Neural progenitor cell (in vitro differentiated cells): ENCODE measurements at regions not wholly inside any gene's neighbourhood (a gene's known extent, or its start where the extent isn't known, plus 50 kb on each side); places are given as distances from the start of the nearest gene placed in this dataset.

Source experiments
- DNase-seq: peaks from one replicate; pipeline ENCODE4 v3.0.0-alpha.2; 2016; ENCODE audit warnings: low spot score
- H2AFZ ChIP-seq: fragments of 200-600 bp; sonication (generic); replicated peaks from 2 replicates; pipeline ENCODE4 v1.6.1; 2016; ENCODE audit warnings: antibody characterized with exemption
- H3F3A ChIP-seq: fragments of 200-600 bp; sonication (generic); 2 replicates; pipeline ENCODE4 v1.6.1; 2016; ENCODE audit warnings: antibody characterized with exemption, low read depth
- H3K27ac ChIP-seq: fragments of 200-600 bp; sonication (generic); 2 replicates; pipeline ENCODE4 v1.5.1; 2016; ENCODE audit warnings: mild to moderate bottlenecking
- H3K27me3 ChIP-seq: fragments of 200-600 bp; sonication (generic); 2 replicates; pipeline ENCODE4 v1.6.1; 2016; ENCODE audit warnings: mild to moderate bottlenecking, moderate library complexity
- H3K36me3 ChIP-seq: fragments of 200-600 bp; sonication (generic); 2 replicates; pipeline ENCODE4 v1.5.1; 2016
- H3K4me1 ChIP-seq: fragments of 200-600 bp; sonication (generic); 2 replicates; pipeline ENCODE4 v1.6.1; 2016; ENCODE audit warnings: mixed run types
- H3K4me2 ChIP-seq: fragments of 200-600 bp; sonication (generic); 2 replicates; pipeline ENCODE4 v1.6.1; 2016
- H3K4me3 ChIP-seq: fragments of 200-600 bp; sonication (generic); 2 replicates; pipeline ENCODE4 v1.5.1; 2016
- H3K79me2 ChIP-seq: fragments of 200-600 bp; sonication (generic); 2 replicates; pipeline ENCODE4 v1.6.1; 2016; ENCODE audit warnings: low read depth
- H3K9ac ChIP-seq: fragments of 200-600 bp; sonication (generic); 2 replicates; pipeline ENCODE4 v1.6.1; 2016
- H3K9me3 ChIP-seq: fragments of 200-600 bp; sonication (generic); 2 replicates; pipeline ENCODE4 v1.5.1; 2016; ENCODE audit warnings: low read depth
- H4K20me1 ChIP-seq: fragments of 200-600 bp; sonication (generic); 2 replicates; pipeline ENCODE4 v1.6.1; 2016; ENCODE audit warnings: low read depth
- H3K27ac Mint-ChIP-seq: 3 replicates; pipeline ENCODE4 v1.8.0; 2021; ENCODE audit warnings: mixed read lengths
- H3K27me3 Mint-ChIP-seq: 2 replicates; pipeline ENCODE4 v1.8.0; 2022; ENCODE audit warnings: low read depth, mild to moderate bottlenecking, inconsistent platforms, moderate library complexity, mixed read lengths; ENCODE audit not compliant: insufficient read depth
- H3K36me3 Mint-ChIP-seq: 3 replicates; pipeline ENCODE4 v1.8.0; 2021; ENCODE audit warnings: mixed read lengths
- H3K4me1 Mint-ChIP-seq: 3 replicates; pipeline ENCODE4 v1.8.0; 2021; ENCODE audit warnings: mixed read lengths
- H3K4me3 Mint-ChIP-seq: 3 replicates; pipeline ENCODE4 v1.8.0; 2021; ENCODE audit warnings: mild to moderate bottlenecking, moderate library complexity, mixed read lengths
- H3K9me3 Mint-ChIP-seq: 3 replicates; pipeline ENCODE4 v1.8.0; 2020; ENCODE audit warnings: mixed read lengths
- CTCF ChIP-seq: fragments of 200-600 bp; sonication (generic); IDR thresholded peaks from 2 replicates; pipeline ENCODE4 v1.5.1; 2017; ENCODE audit warnings: antibody characterized with exemption, mild to moderate bottlenecking
- EZH2 ChIP-seq: fragments of 200-600 bp; sonication (generic); IDR thresholded peaks from 2 replicates; pipeline ENCODE4 v1.6.1; 2017; ENCODE audit warnings: antibody characterized with exemption, mild to moderate bottlenecking, moderate library complexity
- EZH2phosphoT487 ChIP-seq: fragments of 200-600 bp; sonication (generic); IDR thresholded peaks from 2 replicates; pipeline ENCODE4 v1.6.1; 2017; ENCODE audit warnings: antibody characterized with exemption

- H3F3A ChIP-seq, result no peaks in the 10 kb centered on the region
- no peak overlapping the region for H3K27ac Mint-ChIP-seq
- no peak overlapping the region for H3K4me3 Mint-ChIP-seq
- H3K9me3 Mint-ChIP-seq, result no peaks in the 10 kb centered on the region
- no peaks in the 10 kb centered on the region for H3K36me3 Mint-ChIP-seq
- no peaks in the 10 kb centered on the region for H3K4me1 ChIP-seq
- peaks cover 4% of the 10 kb centered on the region for H3K27me3 Mint-ChIP-seq
- no peaks in the 10 kb centered on the region for H4K20me1 ChIP-seq
- no peak overlapping the region for H3K4me2 ChIP-seq
- no peaks in the 10 kb centered on the region for H3K79me2 ChIP-seq
- H2AFZ ChIP-seq, result no peak overlapping the region
- H3K9me3 ChIP-seq, result no peaks in the 10 kb centered on the region
- H3K27me3 ChIP-seq, result peaks cover 34% of the 10 kb centered on the region
- H3K4me3 ChIP-seq, result no peak overlapping the region
- H3K4me1 Mint-ChIP-seq, result no peaks in the 10 kb centered on the region
- H3K36me3 ChIP-seq, result no peaks in the 10 kb centered on the region
- no peak for DNase-seq
- TF ChIP-seq EZH2phosphoT487, result no peak
- TF ChIP-seq EZH2, result no peak
- TF ChIP-seq CTCF, result no peak
- H3K27ac ChIP-seq, result no peak overlapping the region
- no peak overlapping the region for H3K9ac ChIP-seq
Measured at GRCh38 chr20:59508729-59509128, 95.6 kb upstream of the PHACTR3 start.

- Histone ChIP-seq H3K4me1 (no peaks in the 10 kb centered on the region), H3K9me3 (no peaks in the 10 kb centered on the region), H3K9ac (no peak overlapping the region), H3F3A (no peaks in the 10 kb centered on the region), H3K36me3 (no peaks in the 10 kb centered on the region), H3K79me2 (no peaks in the 10 kb centered on the region), H4K20me1 (no peaks in the 10 kb centered on the region), H3K27me3 (peaks cover 52% of the 10 kb centered on the region), H3K4me2 (no peak overlapping the region), H3K4me3 (no peak overlapping the region), H3K27ac (no peak overlapping the region), H2AFZ (no peak overlapping the region)
- H3K4me3 Mint-ChIP-seq, result no peak overlapping the region
- no peak overlapping the region for H3K27ac Mint-ChIP-seq
- H3K4me1 Mint-ChIP-seq, result peaks cover 7% of the 10 kb centered on the region
- no peak for DNase-seq
- TF ChIP-seq CTCF (no peak), EZH2 (no peak), EZH2phosphoT487 (no peak)
- H3K36me3 Mint-ChIP-seq, result no peaks in the 10 kb centered on the region
- peaks cover 5% of the 10 kb centered on the region for H3K27me3 Mint-ChIP-seq
- H3K9me3 Mint-ChIP-seq, result no peaks in the 10 kb centered on the region
Measured at GRCh38 chr20:59512651-59513050, 91.7 kb upstream of the PHACTR3 start.

GRCh38 chr20:59514554-59514953 lies 89.8 kb upstream of the PHACTR3 start:
- no peaks in the 10 kb centered on the region for H4K20me1 ChIP-seq
- no peak overlapping the region for H2AFZ ChIP-seq
- H3K36me3 ChIP-seq, result no peaks in the 10 kb centered on the region
- H3K4me3 ChIP-seq, result no peak overlapping the region
- H3K9me3 Mint-ChIP-seq, result no peaks in the 10 kb centered on the region
- H3K4me3 Mint-ChIP-seq, result no peak overlapping the region
- H3K9me3 ChIP-seq, result no peaks in the 10 kb centered on the region
- no peaks in the 10 kb centered on the region for H3F3A ChIP-seq
- H3K27me3 Mint-ChIP-seq, result peaks cover 6% of the 10 kb centered on the region
- DNase-seq, result no peak
- no peaks in the 10 kb centered on the region for H3K79me2 ChIP-seq
- no peak overlapping the region for H3K4me2 ChIP-seq
- H3K9ac ChIP-seq, result no peak overlapping the region
- H3K36me3 Mint-ChIP-seq, result no peaks in the 10 kb centered on the region
- TF ChIP-seq EZH2phosphoT487 (no peak), CTCF (no peak), EZH2 (no peak)
- H3K27ac ChIP-seq, result no peak overlapping the region
- H3K4me1 Mint-ChIP-seq, result peaks cover 7% of the 10 kb centered on the region
- peaks cover 53% of the 10 kb centered on the region for H3K27me3 ChIP-seq
- no peak overlapping the region for H3K27ac Mint-ChIP-seq
- no peaks in the 10 kb centered on the region for H3K4me1 ChIP-seq
